GM19395 (cell line): ENCODE measurements at regions not wholly inside any gene's neighbourhood (a gene's known extent, or its start where the extent isn't known, plus 50 kb on each side); places are given as distances from the start of the nearest gene placed in this dataset.

ENCODE experiments used
- ATAC-seq: cut with Tn5 transposase; IDR thresholded peaks from one replicate; pipeline ENCODE4 v1.9.1; 2021; ENCODE audit warnings: mild to moderate bottlenecking, moderate library complexity; ENCODE audit not compliant: unreplicated experiment

GRCh38 chr11:32315121-32315520, 120.2 kb downstream of the WT1 start:
- ATAC-seq, result no peak

- no peak for ATAC-seq
These were observed 119.1 kb downstream of the WT1 start for GRCh38 chr11:32316232-32316631.

GRCh38 chr11:32316858-32317642, 118.3 kb downstream of the WT1 start:
- no peak for ATAC-seq

DNA sequence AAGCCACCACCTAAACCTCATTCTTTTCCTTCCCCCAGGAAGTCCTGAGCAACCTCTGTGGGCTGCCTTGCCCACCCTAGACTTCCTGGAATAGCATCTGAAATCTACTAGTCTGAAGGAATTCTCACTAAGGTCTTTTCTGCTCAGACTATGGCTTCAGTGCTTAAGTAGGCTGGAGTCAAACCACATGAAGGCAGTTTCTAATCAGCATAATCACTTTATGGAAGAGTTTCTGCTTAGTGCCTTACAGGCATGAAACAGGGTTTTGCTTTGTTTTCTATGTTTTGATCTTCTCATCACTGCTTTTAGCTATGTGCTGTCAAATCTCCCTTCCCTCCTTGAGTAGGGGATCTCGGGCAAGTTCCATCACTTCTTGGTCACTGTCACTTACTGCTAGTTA, 117.7 kb downstream of the WT1 start:
- ATAC-seq, result no peak

- no peak for ATAC-seq
These were observed 117.0 kb downstream of the WT1 start for GRCh38 chr11:32318071-32319055.

GRCh38 chr11:32323814-32324130, 111.6 kb downstream of the WT1 start:
- no peak for ATAC-seq

DNA sequence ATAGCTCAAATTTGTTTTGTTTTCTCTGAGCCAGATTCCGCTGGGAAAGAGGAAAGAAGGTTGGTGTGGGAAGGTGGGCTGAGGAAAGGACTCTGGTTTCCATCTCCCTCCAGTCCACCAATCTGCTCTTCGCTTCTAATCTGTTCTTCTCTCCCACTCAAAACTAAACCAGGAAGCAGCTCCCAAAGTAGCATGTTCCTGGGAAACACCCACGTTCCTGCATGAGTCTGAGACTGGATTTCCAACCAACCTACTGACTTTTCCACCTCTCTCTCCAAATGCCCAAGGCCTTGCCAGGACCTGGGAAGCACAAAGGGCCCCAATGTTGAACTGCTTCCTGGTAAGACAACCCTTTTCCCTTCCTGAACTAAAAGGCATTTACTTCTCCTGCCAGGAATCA, 110.2 kb downstream of the WT1 start:
- ATAC-seq, result no peak

- ATAC-seq, result no peak
These were observed 109.6 kb downstream of the WT1 start for GRCh38 chr11:32325725-32326124.

GRCh38 chr11:32326522-32326921, 108.8 kb downstream of the WT1 start:
- no peak for ATAC-seq

GRCh38 chr11:32328392-32328791, 106.9 kb downstream of the WT1 start:
- ATAC-seq, result no peak

DNA sequence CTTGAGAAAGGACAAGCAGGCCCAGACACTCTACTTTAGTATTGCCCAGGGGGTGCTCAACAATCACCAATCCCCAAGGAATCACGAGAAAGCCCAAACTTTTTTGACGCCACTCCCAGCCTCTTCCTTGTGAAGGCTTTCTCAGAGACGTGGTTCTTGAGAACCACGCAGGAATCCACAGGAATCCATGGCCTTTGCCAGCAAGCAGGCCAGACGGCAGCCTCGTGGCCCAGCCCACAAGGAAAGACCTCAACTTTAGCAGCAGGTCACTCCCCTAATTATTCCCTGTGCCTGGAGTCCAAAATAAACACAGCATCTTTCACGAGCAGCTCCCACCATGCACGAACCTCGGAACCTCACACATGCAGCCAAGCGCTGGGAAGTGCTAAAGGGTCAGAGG, 104.2 kb downstream of the WT1 start:
- ATAC-seq, result no peak

DNA sequence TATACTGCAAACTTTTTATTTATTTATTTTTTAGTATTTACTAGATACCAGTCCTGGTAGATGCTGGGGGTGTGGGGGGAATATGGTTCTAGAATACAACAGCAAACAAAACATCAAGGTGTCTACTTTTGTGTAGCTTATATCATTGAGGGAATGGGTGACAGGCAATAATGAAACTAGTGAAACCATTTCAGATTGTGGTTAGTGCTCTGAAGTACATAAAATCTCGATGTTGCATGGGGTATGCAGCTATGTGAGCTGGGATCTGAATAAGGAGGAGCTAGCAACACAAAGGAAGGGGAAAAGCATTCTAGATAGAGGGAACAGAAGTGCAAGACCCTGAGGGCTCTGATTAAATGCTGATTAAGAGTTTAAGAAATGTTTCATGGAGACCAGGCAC, 103.5 kb downstream of the WT1 start:
- ATAC-seq, result no peak

DNA sequence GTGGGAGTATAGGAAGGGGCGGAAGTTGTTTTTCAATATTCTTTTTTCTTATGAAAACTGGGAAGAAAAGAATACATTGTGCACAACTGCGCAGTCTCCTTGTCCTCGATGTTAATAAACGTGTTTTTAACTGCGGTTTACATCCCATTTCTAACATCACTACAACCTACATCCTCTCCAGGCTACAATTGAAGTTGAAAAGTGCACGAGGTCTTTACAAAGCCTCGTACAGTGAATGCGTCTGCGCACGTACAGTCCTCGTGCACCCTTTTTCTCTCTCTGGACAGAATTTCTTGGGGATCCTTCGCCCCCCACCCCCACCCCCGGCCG, 102.4 kb downstream of the WT1 start:
- no peak for ATAC-seq

- ATAC-seq, result peak; percentile 63
These were observed 101.9 kb downstream of the WT1 start for GRCh38 chr11:32333320-32333991.

DNA sequence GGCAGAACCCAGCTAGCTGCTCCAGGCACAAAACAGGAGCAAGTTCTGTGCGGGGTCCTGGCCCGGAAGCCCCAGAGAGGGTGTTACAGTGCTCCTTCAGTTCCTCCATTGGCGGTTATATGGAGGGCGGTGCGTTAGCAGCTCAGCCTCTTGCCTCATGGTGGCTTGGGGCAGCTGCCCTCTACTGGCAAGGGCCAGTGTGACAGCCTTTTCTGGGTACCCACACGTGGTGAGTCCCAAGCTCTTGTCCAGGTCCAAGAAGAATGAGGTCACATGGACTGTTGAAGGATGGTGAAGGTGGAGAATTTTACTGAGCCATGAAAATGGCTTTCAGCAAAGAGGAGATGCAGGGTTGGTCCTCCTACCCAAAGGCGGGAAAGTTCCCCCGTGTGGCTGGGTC, 100.5 kb downstream of the WT1 start:
- ATAC-seq, result no peak
